ENCODE measurements at regions not wholly inside any gene's neighbourhood (a gene's known extent, or its start where the extent isn't known, plus 50 kb on each side); places are given as distances from the start of the nearest gene placed in this dataset.

GRCh38 chr3:82087958-82088357, 326.5 kb upstream of the GBE1 start:
- 38 to 55% (median 43%) methylated on average over 2 of the region's 2 CpGs for WGBS, 4 donors
- intact Hi-C loops (cut with DNase I), result no loop called here

GRCh38 chr3:82085851-82086475, 324.5 kb upstream of the GBE1 start:
- no peaks in the 10 kb centered on the region for H3K36me3 ChIP-seq (replicated peaks in 1 of 2)
- intact Hi-C loops (cut with DNase I), result no loop called here
- TF ChIP-seq, protein P1, sequence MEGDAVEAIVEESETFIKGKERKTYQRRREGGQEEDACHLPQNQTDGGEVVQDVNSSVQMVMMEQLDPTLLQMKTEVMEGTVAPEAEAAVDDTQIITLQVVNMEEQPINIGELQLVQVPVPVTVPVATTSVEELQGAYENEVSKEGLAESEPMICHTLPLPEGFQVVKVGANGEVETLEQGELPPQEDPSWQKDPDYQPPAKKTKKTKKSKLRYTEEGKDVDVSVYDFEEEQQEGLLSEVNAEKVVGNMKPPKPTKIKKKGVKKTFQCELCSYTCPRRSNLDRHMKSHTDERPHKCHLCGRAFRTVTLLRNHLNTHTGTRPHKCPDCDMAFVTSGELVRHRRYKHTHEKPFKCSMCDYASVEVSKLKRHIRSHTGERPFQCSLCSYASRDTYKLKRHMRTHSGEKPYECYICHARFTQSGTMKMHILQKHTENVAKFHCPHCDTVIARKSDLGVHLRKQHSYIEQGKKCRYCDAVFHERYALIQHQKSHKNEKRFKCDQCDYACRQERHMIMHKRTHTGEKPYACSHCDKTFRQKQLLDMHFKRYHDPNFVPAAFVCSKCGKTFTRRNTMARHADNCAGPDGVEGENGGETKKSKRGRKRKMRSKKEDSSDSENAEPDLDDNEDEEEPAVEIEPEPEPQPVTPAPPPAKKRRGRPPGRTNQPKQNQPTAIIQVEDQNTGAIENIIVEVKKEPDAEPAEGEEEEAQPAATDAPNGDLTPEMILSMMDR (IDR thresholded peaks at IDR 0.05), result no peak
- TF ChIP-seq POLR2A (IDR thresholded peaks at IDR 0.05), result no peak
- no peaks in the 10 kb centered on the region for H3K4me1 ChIP-seq (replicated peaks in 1 of 2)
- no peaks in the 10 kb centered on the region for H3K9me3 ChIP-seq (replicated peaks in 1 of 3)
- no peak overlapping the region for H3K27ac ChIP-seq
- H3K4me3 ChIP-seq, result no peak overlapping the region
- WGBS, 4 donors, result 81 to 86% (median 84%) methylated on average over 5 of the region's 5 CpGs
- no peak for DNase-seq
- H3K27me3 ChIP-seq, result no peaks in the 10 kb centered on the region

More at GRCh38 chr3:82087958-82088357, 326.5 kb upstream of the GBE1 start:
- Histone ChIP-seq H3K4me3 (no peak overlapping the region), H3K27ac (no peak overlapping the region), H3K27me3 (no peaks in the 10 kb centered on the region), H3K9me3 (replicated peaks in 1 of 3) (no peaks in the 10 kb centered on the region), H3K4me1 (replicated peaks in 1 of 2) (no peaks in the 10 kb centered on the region), H3K36me3 (replicated peaks in 1 of 2) (no peaks in the 10 kb centered on the region)
- peak in 3 of 7 donors; percentile 18 to 33 (median 27) for DNase-seq
- TF ChIP-seq, protein P1 (IDR thresholded peaks at IDR 0.05), result no peak
- TF ChIP-seq POLR2A (IDR thresholded peaks at IDR 0.05), result no peak

DNA sequence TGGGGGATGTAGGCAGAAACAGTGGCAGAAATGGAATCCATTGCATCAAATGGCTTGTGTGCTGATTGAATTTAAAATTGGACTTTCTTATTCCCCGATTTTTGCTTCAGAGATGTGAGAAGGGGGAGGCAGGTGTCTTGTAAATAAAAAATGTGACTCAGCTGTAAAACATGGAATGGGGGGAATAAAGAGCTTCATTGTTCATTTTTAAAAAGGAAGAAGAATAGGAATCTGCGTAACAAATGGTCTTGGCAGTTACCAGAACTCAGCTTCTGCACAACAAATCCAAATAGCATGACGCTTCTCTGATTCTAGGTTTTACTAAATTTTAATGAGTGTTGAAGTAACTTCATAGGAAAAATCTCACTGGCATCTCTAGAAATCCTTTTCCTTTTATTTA, 323.9 kb upstream of the GBE1 start:
- intact Hi-C loops (cut with DNase I), result no loop called here
- Histone ChIP-seq H3K36me3 (replicated peaks in 1 of 2) (no peaks in the 10 kb centered on the region), H3K27ac (no peak overlapping the region), H3K9me3 (replicated peaks in 1 of 3) (no peaks in the 10 kb centered on the region), H3K4me1 (replicated peaks in 1 of 2) (no peaks in the 10 kb centered on the region), H3K4me3 (no peak overlapping the region), H3K27me3 (no peaks in the 10 kb centered on the region)
- 85 to 86% (median 85%) methylated on average over 3 of the region's 3 CpGs for WGBS, 4 donors
- DNase-seq, result no peak
- TF ChIP-seq, protein P1 (IDR thresholded peaks at IDR 0.05), result no peak
- no peak for TF ChIP-seq POLR2A (IDR thresholded peaks at IDR 0.05)

DNA sequence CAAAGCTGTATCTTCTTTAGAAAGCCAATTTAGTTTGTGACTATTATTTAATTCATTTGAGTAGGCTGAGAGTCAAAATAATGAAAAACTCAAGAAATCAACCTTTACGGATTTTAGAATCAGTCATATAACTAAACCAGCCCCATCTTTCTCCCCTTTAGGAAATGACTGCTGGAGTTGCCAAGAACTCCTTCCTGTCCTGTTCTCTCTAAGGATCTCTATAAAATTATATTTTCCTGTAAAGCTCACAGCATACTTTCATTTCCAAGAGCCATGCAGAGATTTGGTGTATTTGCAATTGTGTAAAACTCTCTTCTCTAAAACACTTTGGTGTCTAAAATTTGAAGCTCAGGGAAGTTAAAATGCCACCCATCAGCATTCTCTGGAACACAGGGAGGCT, 323.4 kb upstream of the GBE1 start:
- no peaks in the 10 kb centered on the region for H3K4me1 ChIP-seq (replicated peaks in 1 of 2)
- 71 to 84% (median 75%) methylated on average over 1 of the region's 1 CpG for WGBS, 4 donors
- no peak overlapping the region for H3K27ac ChIP-seq
- no peaks in the 10 kb centered on the region for H3K36me3 ChIP-seq (replicated peaks in 1 of 2)
- TF ChIP-seq, protein P1 (IDR thresholded peaks at IDR 0.05), result no peak
- no peak for TF ChIP-seq POLR2A (IDR thresholded peaks at IDR 0.05)
- no peaks in the 10 kb centered on the region for H3K9me3 ChIP-seq (replicated peaks in 1 of 3)
- intact Hi-C loops (cut with DNase I), result no loop called here
- H3K4me3 ChIP-seq, result no peak overlapping the region
- no peak for DNase-seq
- no peaks in the 10 kb centered on the region for H3K27me3 ChIP-seq
